A549 (cell line): ENCODE measurements at regions not wholly inside any gene's neighbourhood (a gene's known extent, or its start where the extent isn't known, plus 50 kb on each side); places are given as distances from the start of the nearest gene placed in this dataset.

Source experiments
- EHMT2 ChIP-seq: fragments of 200-600 bp; sonication (generic); IDR thresholded peaks from 2 replicates; pipeline ENCODE4 v1.6.1; 2016; ENCODE audit warnings: antibody characterized with exemption, low read depth, mild to moderate bottlenecking, moderate library complexity
- ESRRA ChIP-seq: fragments of 150-350 bp; IDR thresholded peaks from 2 replicates; pipeline ENCODE4 v1.6.1; 2014; ENCODE audit warnings: mild to moderate bottlenecking, low read length, borderline replicate concordance
- FOXS1 ChIP-seq: fragments of 250-450 bp; sonication (Bioruptor Pico); IDR thresholded peaks from 2 replicates; pipeline ENCODE4 v1.5.0; 2020; ENCODE audit warnings: mild to moderate bottlenecking, moderate library complexity
- HDAC2 ChIP-seq: fragments of 200-600 bp; sonication (generic); IDR thresholded peaks from 2 replicates; pipeline ENCODE4 v1.6.1; 2016
- POLR2A ChIP-seq: IDR thresholded peaks from 2 replicates; pipeline ENCODE4 v1.6.1; 2012; ENCODE audit warnings: mild to moderate bottlenecking, low read length
- RAD21 ChIP-seq, 2 experiments: fragments of >200 bp in 1 of 2; sonication (Bioruptor Twin) in 1 of 2; formaldehyde crosslinking in 1 of 2; IDR thresholded peaks in 1 of 2; conservative IDR thresholded peaks in 1 of 2; 2 replicates in 1 of 2; 3 replicates in 1 of 2; pipeline ENCODE4 v1.6.1; 2012 to 2018; ENCODE audit warnings: inconsistent platforms in 1 of 2
- SMC3 ChIP-seq: fragments of >200 bp; sonication (Bioruptor Twin); formaldehyde crosslinking; IDR thresholded peaks from 3 replicates; pipeline ENCODE4 v1.6.1; 2018; ENCODE audit warnings: inconsistent platforms
- SREBF2 ChIP-seq: fragments of 450-650 bp; IDR thresholded peaks from 2 replicates; pipeline ENCODE4 v1.6.1; 2014; ENCODE audit warnings: mild to moderate bottlenecking, moderate library complexity
- ZNF302 ChIP-seq: fragments of 250-450 bp; sonication (Bioruptor Pico); IDR thresholded peaks from 2 replicates; pipeline ENCODE4 v1.9.0; 2021; ENCODE audit warnings: inconsistent platforms, mild to moderate bottlenecking, moderate library complexity
- TF ChIP-seq, protein P1 (sequence below): fragments of >200 bp; sonication (Bioruptor Twin); formaldehyde crosslinking; IDR thresholded peaks from 3 replicates; pipeline ENCODE4 v1.5.1; 2016
- TF ChIP-seq, protein P2 (sequence below): fragments of 250-450 bp; sonication (Bioruptor Pico); IDR thresholded peaks from 2 replicates; pipeline ENCODE4 v1.5.0; 2020; ENCODE audit warnings: low read depth, mild to moderate bottlenecking, moderate library complexity
- TF ChIP-seq, protein P3 (sequence below): fragments of 150-350 bp; IDR thresholded peaks from 2 replicates; pipeline ENCODE4 v1.6.1; 2014; ENCODE audit warnings: low read depth, mild to moderate bottlenecking, low read length
- TF ChIP-seq, protein P4 (sequence below): IDR thresholded peaks from 2 replicates; pipeline ENCODE4 v1.6.1; 2012

DNA sequence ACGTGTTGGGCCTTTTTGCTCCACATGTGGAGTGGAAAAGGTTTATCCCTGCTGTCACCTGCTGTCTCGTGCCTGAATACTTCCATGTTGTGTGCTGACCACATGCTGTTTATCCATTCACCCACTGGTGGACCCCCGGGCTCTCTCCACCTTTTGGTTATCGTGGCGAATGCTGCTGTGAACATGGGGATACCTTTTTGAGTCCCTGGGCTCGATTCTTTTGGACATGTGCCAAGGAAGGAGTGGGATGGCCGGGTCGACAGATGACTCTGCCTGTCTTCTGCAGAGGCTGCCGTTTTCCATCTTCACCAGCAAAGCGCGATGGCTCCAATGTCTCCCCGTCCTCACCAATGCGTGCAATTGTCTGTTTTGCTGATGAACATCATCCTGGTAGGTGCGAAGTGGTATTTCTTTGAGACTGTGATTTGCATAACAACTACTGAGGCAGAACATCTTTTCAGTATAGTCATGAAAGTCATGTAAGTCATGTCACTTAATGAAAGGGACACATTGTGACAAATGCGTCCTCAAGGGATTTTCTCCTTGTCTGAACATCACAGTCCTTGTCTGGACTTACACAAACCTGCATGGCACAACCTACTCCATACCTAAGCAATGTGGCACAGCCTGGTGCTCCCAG lies 758.7 kb downstream of the BRD1 start:
- TF ChIP-seq SREBF2 (no peak), ESRRA (no peak), HDAC2 (no peak), EHMT2 (no peak), POLR2A (no peak), ZNF302 (CRISPR knock-in tag) (no peak), FOXS1 (CRISPR knock-in tag) (no peak), RAD21 (conservative IDR thresholded peaks at IDR 0.05 in 1 of 2, IDR thresholded peaks at IDR 0.05 in 1 of 2) (no peak), SMC3 (no peak)
- TF ChIP-seq, protein P1, sequence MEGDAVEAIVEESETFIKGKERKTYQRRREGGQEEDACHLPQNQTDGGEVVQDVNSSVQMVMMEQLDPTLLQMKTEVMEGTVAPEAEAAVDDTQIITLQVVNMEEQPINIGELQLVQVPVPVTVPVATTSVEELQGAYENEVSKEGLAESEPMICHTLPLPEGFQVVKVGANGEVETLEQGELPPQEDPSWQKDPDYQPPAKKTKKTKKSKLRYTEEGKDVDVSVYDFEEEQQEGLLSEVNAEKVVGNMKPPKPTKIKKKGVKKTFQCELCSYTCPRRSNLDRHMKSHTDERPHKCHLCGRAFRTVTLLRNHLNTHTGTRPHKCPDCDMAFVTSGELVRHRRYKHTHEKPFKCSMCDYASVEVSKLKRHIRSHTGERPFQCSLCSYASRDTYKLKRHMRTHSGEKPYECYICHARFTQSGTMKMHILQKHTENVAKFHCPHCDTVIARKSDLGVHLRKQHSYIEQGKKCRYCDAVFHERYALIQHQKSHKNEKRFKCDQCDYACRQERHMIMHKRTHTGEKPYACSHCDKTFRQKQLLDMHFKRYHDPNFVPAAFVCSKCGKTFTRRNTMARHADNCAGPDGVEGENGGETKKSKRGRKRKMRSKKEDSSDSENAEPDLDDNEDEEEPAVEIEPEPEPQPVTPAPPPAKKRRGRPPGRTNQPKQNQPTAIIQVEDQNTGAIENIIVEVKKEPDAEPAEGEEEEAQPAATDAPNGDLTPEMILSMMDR = no peak
- TF ChIP-seq, protein P2, sequence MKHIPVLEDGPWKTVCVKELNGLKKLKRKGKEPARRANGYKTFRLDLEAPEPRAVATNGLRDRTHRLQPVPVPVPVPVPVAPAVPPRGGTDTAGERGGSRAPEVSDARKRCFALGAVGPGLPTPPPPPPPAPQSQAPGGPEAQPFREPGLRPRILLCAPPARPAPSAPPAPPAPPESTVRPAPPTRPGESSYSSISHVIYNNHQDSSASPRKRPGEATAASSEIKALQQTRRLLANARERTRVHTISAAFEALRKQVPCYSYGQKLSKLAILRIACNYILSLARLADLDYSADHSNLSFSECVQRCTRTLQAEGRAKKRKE (CRISPR knock-in tag) = no peak
- TF ChIP-seq, protein P3, sequence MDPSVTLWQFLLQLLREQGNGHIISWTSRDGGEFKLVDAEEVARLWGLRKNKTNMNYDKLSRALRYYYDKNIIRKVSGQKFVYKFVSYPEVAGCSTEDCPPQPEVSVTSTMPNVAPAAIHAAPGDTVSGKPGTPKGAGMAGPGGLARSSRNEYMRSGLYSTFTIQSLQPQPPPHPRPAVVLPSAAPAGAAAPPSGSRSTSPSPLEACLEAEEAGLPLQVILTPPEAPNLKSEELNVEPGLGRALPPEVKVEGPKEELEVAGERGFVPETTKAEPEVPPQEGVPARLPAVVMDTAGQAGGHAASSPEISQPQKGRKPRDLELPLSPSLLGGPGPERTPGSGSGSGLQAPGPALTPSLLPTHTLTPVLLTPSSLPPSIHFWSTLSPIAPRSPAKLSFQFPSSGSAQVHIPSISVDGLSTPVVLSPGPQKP = no peak
- TF ChIP-seq, protein P4, sequence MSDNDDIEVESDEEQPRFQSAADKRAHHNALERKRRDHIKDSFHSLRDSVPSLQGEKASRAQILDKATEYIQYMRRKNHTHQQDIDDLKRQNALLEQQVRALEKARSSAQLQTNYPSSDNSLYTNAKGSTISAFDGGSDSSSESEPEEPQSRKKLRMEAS = no peak
